Neuron (in vitro differentiated cells): ENCODE measurements at regions not wholly inside any gene's neighbourhood (a gene's known extent, or its start where the extent isn't known, plus 50 kb on each side); places are given as distances from the start of the nearest gene placed in this dataset.

Experiments used
- H2AFZ ChIP-seq: one replicate; pipeline ENCODE4 v1.6.1; 2013; ENCODE audit warnings: low read depth, mild to moderate bottlenecking, inconsistent platforms, low read length, moderate library complexity
- H3K27me3 ChIP-seq: one replicate; pipeline ENCODE4 v1.6.1; 2013; ENCODE audit warnings: low read length; ENCODE audit not compliant: insufficient read depth
- H3K36me3 ChIP-seq: one replicate; pipeline ENCODE4 v1.6.1; 2013; ENCODE audit warnings: low read length; ENCODE audit not compliant: insufficient read depth
- H3K4me1 ChIP-seq: one replicate; pipeline ENCODE4 v1.6.1; 2013; ENCODE audit warnings: low read length; ENCODE audit not compliant: insufficient read depth
- H3K4me3 ChIP-seq: 2 replicates; pipeline ENCODE4 v1.5.1; 2013; ENCODE audit warnings: mild to moderate bottlenecking, low read length, moderate library complexity
- H3K9me3 ChIP-seq: one replicate; pipeline ENCODE4 v1.6.1; 2013; ENCODE audit warnings: low read length

- Histone ChIP-seq H3K4me3 (no peak overlapping the region), H3K9me3 (no peaks in the 10 kb centered on the region), H3K4me1 (no peaks in the 10 kb centered on the region), H3K36me3 (no peaks in the 10 kb centered on the region), H3K27me3 (peaks cover 2% of the 10 kb centered on the region), H2AFZ (no peak overlapping the region)
Observed at GRCh38 chr2:239674101-239674980, 273.5 kb upstream of the HDAC4 start.

- Histone ChIP-seq H3K27me3 (peaks cover 2% of the 10 kb centered on the region), H2AFZ (no peak overlapping the region), H3K4me3 (no peak overlapping the region), H3K36me3 (no peaks in the 10 kb centered on the region), H3K9me3 (no peaks in the 10 kb centered on the region), H3K4me1 (no peaks in the 10 kb centered on the region)
Observed at GRCh38 chr2:239673641-239674040, 272.8 kb upstream of the HDAC4 start.

GRCh38 chr2:239671916-239672849 is 271.4 kb upstream of the HDAC4 start:
- H3K27me3 ChIP-seq: peaks cover 2% of the 10 kb centered on the region
- H3K4me1 ChIP-seq: no peaks in the 10 kb centered on the region
- no peaks in the 10 kb centered on the region for H3K36me3 ChIP-seq
- no peaks in the 10 kb centered on the region for H3K9me3 ChIP-seq
- H3K4me3 ChIP-seq: no peak overlapping the region
- H2AFZ ChIP-seq: no peak overlapping the region

GRCh38 chr2:239671471-239671870 is 270.7 kb upstream of the HDAC4 start:
- H3K4me3 ChIP-seq: no peak overlapping the region

GRCh38 chr2:239670463-239671120 is 269.8 kb upstream of the HDAC4 start:
- Histone ChIP-seq H3K4me1 (no peaks in the 10 kb centered on the region), H3K4me3 (no peak overlapping the region), H3K9me3 (no peaks in the 10 kb centered on the region), H3K36me3 (no peaks in the 10 kb centered on the region), H3K27me3 (peaks cover 2% of the 10 kb centered on the region), H2AFZ (no peak overlapping the region)

More at GRCh38 chr2:239671471-239671870, 270.7 kb upstream of the HDAC4 start:
- Histone ChIP-seq H3K27me3 (peaks cover 2% of the 10 kb centered on the region), H2AFZ (no peak overlapping the region), H3K36me3 (no peaks in the 10 kb centered on the region), H3K4me1 (no peaks in the 10 kb centered on the region), H3K9me3 (no peaks in the 10 kb centered on the region)

- no peak overlapping the region for H2AFZ ChIP-seq
- H3K4me3 ChIP-seq: no peak overlapping the region
- no peaks in the 10 kb centered on the region for H3K36me3 ChIP-seq
- H3K4me1 ChIP-seq: no peaks in the 10 kb centered on the region
- no peaks in the 10 kb centered on the region for H3K9me3 ChIP-seq
- H3K27me3 ChIP-seq: peaks cover 2% of the 10 kb centered on the region
Observed at GRCh38 chr2:239669899-239670460, 269.2 kb upstream of the HDAC4 start.

- H3K4me3 ChIP-seq: no peak overlapping the region
- H3K27me3 ChIP-seq: peaks cover 2% of the 10 kb centered on the region
- H3K9me3 ChIP-seq: no peaks in the 10 kb centered on the region
- no peak overlapping the region for H2AFZ ChIP-seq
- no peaks in the 10 kb centered on the region for H3K36me3 ChIP-seq
- H3K4me1 ChIP-seq: no peaks in the 10 kb centered on the region
Observed at GRCh38 chr2:239669181-239669898, 268.5 kb upstream of the HDAC4 start.

GRCh38 chr2:239668651-239669050 is 267.8 kb upstream of the HDAC4 start:
- H3K4me3 ChIP-seq: no peak overlapping the region
- no peaks in the 10 kb centered on the region for H3K9me3 ChIP-seq
- peaks cover 2% of the 10 kb centered on the region for H3K27me3 ChIP-seq
- H3K36me3 ChIP-seq: no peaks in the 10 kb centered on the region
- H2AFZ ChIP-seq: no peak overlapping the region
- H3K4me1 ChIP-seq: no peaks in the 10 kb centered on the region

GRCh38 chr2:239668042-239668441 is 267.2 kb upstream of the HDAC4 start:
- Histone ChIP-seq H3K9me3 (no peaks in the 10 kb centered on the region), H3K27me3 (peaks cover 2% of the 10 kb centered on the region), H2AFZ (no peak overlapping the region), H3K4me3 (no peak overlapping the region), H3K36me3 (no peaks in the 10 kb centered on the region), H3K4me1 (no peaks in the 10 kb centered on the region)

GRCh38 chr2:239667431-239667985 is 266.7 kb upstream of the HDAC4 start:
- no peak overlapping the region for H3K4me3 ChIP-seq
- no peaks in the 10 kb centered on the region for H3K9me3 ChIP-seq
- H3K36me3 ChIP-seq: no peaks in the 10 kb centered on the region
- no peaks in the 10 kb centered on the region for H3K4me1 ChIP-seq
- H2AFZ ChIP-seq: no peak overlapping the region
- H3K27me3 ChIP-seq: peaks cover 5% of the 10 kb centered on the region

- H2AFZ ChIP-seq: no peak overlapping the region
- peaks cover 5% of the 10 kb centered on the region for H3K27me3 ChIP-seq
- H3K9me3 ChIP-seq: no peaks in the 10 kb centered on the region
- H3K4me1 ChIP-seq: no peaks in the 10 kb centered on the region
- no peaks in the 10 kb centered on the region for H3K36me3 ChIP-seq
- H3K4me3 ChIP-seq: no peak overlapping the region
Observed at GRCh38 chr2:239666855-239667376, 266.1 kb upstream of the HDAC4 start.
